ENCODE measurements at regions not wholly inside any gene's neighbourhood (a gene's known extent, or its start where the extent isn't known, plus 50 kb on each side); places are given as distances from the start of the nearest gene placed in this dataset.
"Not testable (repeated sequence)": the region's sequence is repeated elsewhere in the genome, so short reads cannot be mapped to it uniquely, and the experiment has no call there.

GRCh38 chr1:100796046-100796445 is 76.5 kb downstream of the VCAM1 start:
- Histone ChIP-seq H3K27ac (no peak overlapping the region), H3K4me1 (peaks cover 0 to 13% (median 7%) of the 10 kb centered on the region in 9 donors), H3K9me3 (peaks cover 0 to 6% (median under 1%) of the 10 kb centered on the region in 11 donors), H3K4me3 (no peak overlapping the region), H3K36me3 (no peaks in the 10 kb centered on the region), H3K27me3 (no peaks in the 10 kb centered on the region)
- no peak for TF ChIP-seq CTCF (IDR thresholded peaks at IDR 0.05)
- DNase-seq (no peak), ATAC-seq (no peak)
- intact Hi-C loops (cut with DNase I) = no loop called here

GRCh38 chr1:100799548-100799947 is 80.0 kb downstream of the VCAM1 start:
- H3K36me3 ChIP-seq = no peaks in the 10 kb centered on the region
- peaks cover 0 to 12% (median 6%) of the 10 kb centered on the region in 11 donors for H3K9me3 ChIP-seq
- ATAC-seq = no peak
- H3K27me3 ChIP-seq = no peaks in the 10 kb centered on the region
- no peak overlapping the region for H3K27ac ChIP-seq
- WGBS, 2 donors = 72 to 88% methylated on average over 2 of the region's 2 CpGs
- H3K4me1 ChIP-seq = peaks cover 0 to 12% (median 7%) of the 10 kb centered on the region in 9 donors
- intact Hi-C loops (cut with DNase I) = no loop called here
- no peak overlapping the region for H3K4me3 ChIP-seq
- no peak for DNase-seq
- TF ChIP-seq CTCF (IDR thresholded peaks at IDR 0.05) = no peak

- 82 to 100% methylated on average over 1 of the region's 1 CpG for WGBS, 2 donors
- Histone ChIP-seq H3K27me3 (no peaks in the 10 kb centered on the region), H3K27ac (no peak overlapping the region), H3K36me3 (no peaks in the 10 kb centered on the region), H3K4me3 (no peak overlapping the region), H3K4me1 (peaks cover 0 to 10% (median 7%) of the 10 kb centered on the region in 9 donors), H3K9me3 (peaks cover 0 to 12% (median 6%) of the 10 kb centered on the region in 11 donors)
- ATAC-seq (no peak), DNase-seq (no peak)
- intact Hi-C loops (cut with DNase I) = no loop called here
- no peak for TF ChIP-seq CTCF (IDR thresholded peaks at IDR 0.05)
Measured at GRCh38 chr1:100799954-100800612, 80.5 kb downstream of the VCAM1 start.

GRCh38 chr1:100801256-100801655 is 81.7 kb downstream of the VCAM1 start:
- H3K4me3 ChIP-seq; DNase-seq; H3K27ac ChIP-seq; ATAC-seq; H3K27me3 ChIP-seq; intact Hi-C loops (cut with DNase I); H3K36me3 ChIP-seq; H3K4me1 ChIP-seq: not testable (repeated sequence)
- 97 to 99% methylated on average over 4 of the region's 4 CpGs for WGBS, 2 donors
- peaks cover 0 to 12% (median 6%) of the 10 kb centered on the region in 11 donors for H3K9me3 ChIP-seq

GRCh38 chr1:100803280-100803679 is 83.7 kb downstream of the VCAM1 start:
- H3K27ac ChIP-seq; H3K4me1 ChIP-seq; H3K4me3 ChIP-seq; ATAC-seq; DNase-seq; H3K27me3 ChIP-seq; intact Hi-C loops (cut with DNase I); H3K36me3 ChIP-seq: not testable (repeated sequence)
- peaks cover 0 to 12% (median 6%) of the 10 kb centered on the region in 11 donors for H3K9me3 ChIP-seq
- WGBS, 2 donors = 84 to 89% methylated on average over 4 of the region's 4 CpGs
